ENCODE measurements at regions not wholly inside any gene's neighbourhood (a gene's known extent, or its start where the extent isn't known, plus 50 kb on each side); places are given as distances from the start of the nearest gene placed in this dataset.

DNA sequence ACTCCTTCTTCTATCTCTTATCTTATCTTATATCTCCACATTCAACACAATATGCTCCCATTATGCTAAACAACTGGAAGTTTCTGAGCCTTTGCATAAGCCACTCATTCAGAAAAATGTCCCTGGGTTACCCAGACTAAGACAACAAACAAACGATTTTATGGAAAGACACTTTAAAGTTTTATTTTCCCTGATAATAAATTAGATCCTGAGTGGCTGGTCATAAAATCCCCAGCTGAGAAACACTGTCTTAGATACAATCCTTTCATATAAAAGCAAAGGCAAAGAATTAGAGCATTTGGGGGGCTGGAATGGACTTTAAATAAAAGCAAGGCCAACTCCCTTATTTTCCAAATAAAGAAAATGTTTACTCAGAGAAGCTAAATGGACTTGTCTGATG is 322.3 kb downstream of the GBE1 start:
- FAIRE-seq = no peak

- FAIRE-seq = no peak
Observed at GRCh38 chr3:81437683-81438082, 323.8 kb downstream of the GBE1 start.

GRCh38 chr3:81436182-81436581 is 325.3 kb downstream of the GBE1 start:
- FAIRE-seq = no peak

GRCh38 chr3:81435050-81435449 is 326.4 kb downstream of the GBE1 start:
- FAIRE-seq = no peak

DNA sequence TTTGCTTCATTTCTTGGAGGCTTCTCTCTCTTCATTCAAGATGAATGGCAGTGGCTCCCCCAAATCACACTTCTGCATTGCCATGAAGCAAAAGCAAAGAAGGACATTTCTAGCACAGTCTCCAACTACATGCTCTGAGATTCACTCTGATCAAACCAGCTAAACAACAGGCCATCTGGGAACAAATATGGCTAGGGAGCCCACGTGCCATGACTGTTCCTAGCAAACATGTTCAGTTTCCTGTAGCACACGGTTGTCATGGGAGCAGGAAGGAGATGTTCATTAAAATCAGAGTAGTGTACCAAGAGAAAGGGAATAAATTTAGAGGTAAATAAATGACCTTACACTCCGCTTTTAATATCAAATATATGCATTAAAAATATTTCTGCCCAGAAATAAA is 327.3 kb downstream of the GBE1 start:
- FAIRE-seq = no peak

DNA sequence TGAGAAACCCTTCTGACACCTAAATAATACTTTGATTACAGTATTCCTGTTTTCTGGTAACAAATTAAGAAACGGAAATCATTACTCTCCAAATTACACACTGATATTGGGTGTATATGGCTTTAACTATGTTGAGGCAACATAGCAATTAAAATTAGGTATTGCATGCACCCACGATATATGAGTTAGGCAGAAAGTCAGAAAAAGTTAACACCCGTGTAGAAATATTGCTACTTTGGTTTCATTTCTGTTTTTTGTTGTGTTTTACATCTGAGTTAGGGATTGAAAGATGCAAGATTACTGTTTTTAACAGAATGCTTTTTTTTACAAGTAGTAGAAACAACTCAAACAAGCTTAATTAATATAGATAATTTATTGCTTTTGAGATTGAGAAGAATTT is 327.8 kb downstream of the GBE1 start:
- FAIRE-seq = no peak

DNA sequence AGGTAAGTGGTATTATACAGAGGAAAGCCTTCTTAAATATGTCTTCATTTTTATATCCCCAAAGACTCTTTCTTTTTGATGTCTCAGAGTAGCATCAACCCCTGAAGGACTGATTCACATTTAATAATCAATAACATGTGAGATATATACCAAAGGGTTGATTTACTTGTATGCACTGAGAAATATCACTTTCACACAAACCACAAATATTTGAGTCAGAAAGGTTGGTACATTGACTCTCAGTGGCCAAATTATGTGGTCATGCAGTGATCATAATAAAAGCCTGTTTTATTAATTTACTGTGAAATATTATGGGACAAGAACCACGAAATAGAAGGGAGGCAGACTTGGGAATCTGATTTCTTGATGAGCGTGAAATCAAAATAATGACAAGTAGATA is 329.0 kb downstream of the GBE1 start:
- no peak for FAIRE-seq

DNA sequence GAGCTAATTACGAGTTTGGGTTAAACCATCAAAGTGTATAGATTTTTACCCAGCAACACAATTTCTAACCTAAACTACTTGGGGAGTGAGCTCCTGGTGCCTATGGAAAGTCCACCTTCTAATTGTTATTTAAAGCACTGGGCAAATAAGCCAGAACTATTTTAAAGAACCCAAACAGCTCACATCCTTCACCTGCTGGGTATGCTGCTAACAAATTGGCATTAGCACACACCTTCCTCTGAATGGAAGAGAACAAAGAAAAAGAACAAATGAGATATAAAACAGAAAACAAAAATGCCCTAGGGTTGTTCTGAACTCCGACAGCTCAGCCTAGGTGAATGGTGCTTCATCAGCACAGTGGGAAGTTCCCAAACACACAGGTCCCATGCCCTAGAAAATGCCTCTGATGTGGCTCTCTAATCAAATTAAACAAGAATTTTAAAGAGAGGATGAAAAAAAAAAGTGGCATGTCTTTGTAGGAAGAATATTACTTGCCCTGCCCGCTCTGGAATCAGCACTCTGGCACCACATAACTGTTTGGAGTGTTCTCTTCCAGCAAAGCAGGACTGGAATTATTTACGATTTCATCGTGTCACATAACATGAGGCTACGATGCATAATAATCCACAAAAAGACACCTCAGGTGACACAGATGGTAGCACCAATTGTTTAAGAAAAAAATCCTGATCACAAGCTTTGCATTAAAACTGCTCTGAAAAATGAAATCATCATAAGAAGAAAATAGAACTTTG is 334.4 kb downstream of the GBE1 start:
- no peak for FAIRE-seq

DNA sequence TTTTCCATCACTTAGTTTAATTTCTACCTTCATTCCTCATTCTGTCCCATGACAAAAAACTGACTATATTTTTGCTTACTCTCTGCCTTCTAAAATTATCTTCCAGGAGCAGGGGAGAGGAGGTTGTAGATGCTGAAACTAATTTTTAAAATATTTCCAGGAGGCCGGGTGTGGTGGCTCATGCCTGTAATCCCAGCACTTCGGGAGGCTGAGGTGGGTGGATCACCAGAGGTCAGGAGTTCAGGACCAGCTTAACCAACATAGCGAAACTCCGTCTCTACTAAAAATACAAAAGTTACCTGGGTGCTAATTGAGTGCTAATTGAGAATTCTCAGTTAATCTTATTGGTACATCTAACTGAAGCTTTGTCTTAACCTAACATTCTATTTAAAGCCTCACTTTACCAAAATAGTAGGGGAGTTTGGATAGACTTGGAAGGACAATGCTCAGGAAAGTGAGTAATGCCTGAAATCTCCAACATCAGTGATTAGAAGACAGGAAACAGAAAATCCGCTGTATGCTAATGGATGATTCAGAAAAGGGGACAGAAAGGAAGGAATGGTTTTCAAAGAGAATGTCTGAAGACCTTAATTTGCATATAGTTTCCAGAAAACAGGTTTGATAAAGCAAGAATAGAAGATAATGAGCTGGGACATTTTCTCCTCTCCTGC is 336.1 kb downstream of the GBE1 start:
- FAIRE-seq = no peak

DNA sequence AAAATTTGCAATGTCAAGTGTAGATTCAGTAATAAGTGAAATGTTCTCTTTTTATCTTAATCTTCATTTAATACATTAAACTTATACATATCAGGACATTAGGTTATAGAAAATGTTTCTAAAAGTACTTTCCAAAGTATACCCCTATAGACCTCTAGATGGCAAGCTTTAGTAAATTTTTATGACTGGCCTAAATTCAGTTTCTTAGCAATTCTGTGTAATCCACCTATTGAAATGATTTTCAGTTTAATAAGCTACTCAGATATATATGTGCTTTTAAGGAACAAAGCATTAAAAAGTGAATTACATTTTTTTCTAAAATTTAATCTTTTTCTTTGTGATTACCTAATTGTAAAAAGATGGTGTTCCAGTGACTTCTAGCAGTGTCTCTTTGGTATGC is 342.2 kb downstream of the GBE1 start:
- FAIRE-seq = peak; percentile 85

GRCh38 chr3:81416812-81417211 is 344.6 kb downstream of the GBE1 start:
- no peak for FAIRE-seq

GRCh38 chr3:81406318-81406717 is 355.1 kb downstream of the GBE1 start:
- FAIRE-seq = no peak

DNA sequence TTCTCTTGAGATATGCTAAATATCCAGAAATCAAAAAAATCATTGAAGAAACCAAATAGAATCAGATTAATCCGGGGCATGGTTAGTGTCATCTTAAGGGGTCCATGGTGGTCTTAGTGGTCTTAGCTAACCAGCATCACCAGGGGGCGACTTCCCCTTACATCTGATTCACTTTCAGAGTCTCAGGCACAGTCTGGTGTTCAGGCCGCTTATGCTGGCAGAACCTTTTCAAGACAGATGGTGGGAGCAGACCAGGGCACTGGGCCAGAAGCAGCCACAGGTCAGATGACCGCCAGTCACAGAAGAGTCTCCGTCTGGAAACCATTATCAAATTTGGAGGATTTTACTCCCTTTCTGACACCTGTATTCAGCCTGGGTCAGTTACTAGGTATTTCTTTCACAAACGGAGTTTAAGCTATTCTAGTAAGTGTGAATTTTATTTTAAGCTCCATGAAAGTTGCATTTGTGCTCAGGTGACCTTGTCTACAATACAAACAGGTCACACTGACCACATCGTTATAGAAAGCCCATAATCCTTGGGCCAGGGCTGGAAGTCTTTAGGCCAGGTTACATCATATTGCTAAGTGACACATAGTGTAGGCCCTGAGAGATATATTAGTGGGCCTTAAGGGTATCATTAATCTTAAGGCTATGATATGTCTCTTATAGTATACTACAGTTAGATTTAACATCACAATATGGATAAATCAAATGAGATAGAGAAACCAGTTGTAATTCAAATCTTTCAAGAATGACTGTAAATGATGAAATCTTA is 365.5 kb downstream of the GBE1 start:
- no peak for FAIRE-seq

- no peak for FAIRE-seq
Observed at GRCh38 chr3:81394651-81395524, 366.6 kb downstream of the GBE1 start.

DNA sequence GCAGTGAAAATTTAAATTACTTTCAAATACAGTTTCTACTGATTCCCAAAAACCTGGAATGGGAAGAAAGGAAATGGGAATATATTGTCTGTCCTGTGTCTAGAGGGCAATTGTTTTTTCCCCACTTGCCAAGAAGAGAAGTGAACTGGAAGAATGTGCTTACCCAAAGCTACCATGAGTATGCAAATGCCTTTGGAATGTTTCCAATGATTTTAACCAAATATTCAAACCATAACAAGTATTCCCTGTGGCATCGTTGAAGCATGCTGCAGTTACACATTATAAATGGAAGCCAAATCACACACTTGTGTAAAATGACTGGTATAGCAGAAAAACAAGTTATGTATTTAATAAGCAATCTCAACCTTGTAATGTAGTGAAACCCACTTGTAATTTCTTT is 368.2 kb downstream of the GBE1 start:
- FAIRE-seq = no peak

GRCh38 chr3:81390796-81391195 is 370.6 kb downstream of the GBE1 start:
- FAIRE-seq = no peak

DNA sequence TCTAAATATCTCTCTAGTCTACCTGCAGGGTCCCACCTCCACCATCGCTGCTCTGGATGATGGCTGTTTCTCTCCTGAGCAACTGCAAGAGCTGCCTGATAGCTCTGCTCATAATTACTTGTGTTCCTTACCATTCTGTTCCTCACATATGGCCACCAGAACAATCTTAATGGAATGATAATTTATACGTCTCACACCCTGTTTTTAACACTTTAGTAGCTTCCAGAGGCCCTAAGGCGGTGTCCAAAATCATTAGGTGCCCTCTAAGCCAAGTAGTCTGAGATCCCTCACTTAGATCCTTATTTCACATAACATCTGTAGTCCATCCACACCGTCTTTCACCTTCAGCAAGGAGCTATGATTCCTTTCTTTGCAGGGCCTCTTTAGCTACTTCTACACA is 373.3 kb downstream of the GBE1 start:
- no peak for FAIRE-seq

- no peak for FAIRE-seq
Observed at GRCh38 chr3:81382470-81382869, 379.0 kb downstream of the GBE1 start.

DNA sequence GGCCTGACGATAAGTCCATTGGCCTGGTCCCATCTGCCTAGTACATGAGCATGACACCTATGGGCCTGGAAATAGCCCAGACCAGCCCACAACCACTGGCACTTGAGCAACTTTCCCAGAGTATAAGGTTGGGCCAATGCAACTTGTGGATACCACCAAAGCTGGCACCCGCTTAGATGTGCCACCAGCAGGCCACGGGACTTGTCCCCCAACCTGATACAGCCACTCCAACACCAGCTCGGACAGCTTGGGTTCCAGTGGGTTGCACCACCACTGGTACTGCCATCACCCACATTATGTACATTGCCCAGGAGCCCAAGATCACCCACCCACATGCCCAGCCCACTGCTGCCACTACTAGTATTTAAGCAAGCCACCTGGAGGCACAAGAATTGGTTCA is 381.2 kb downstream of the GBE1 start:
- FAIRE-seq = no peak

GRCh38 chr3:81378552-81379293 is 382.7 kb downstream of the GBE1 start:
- FAIRE-seq = no peak

- FAIRE-seq = no peak
Observed at GRCh38 chr3:81375921-81376320, 385.5 kb downstream of the GBE1 start.

- FAIRE-seq = no peak
Observed at GRCh38 chr3:81364411-81364810, 397.0 kb downstream of the GBE1 start.
